Suprapubic skin (tissue), 4 donors: ENCODE measurements at regions not wholly inside any gene's neighbourhood (a gene's known extent, or its start where the extent isn't known, plus 50 kb on each side); places are given as distances from the start of the nearest gene placed in this dataset.

Experiments used
- EP300 ChIP-seq: sonication (generic); formaldehyde crosslinking; IDR thresholded peaks from one replicate; pipeline ENCODE4 v1.6.1; 2017; ENCODE audit warnings: antibody characterized with exemption
- POLR2AphosphoS5 ChIP-seq, 3 donors: sonication (generic); formaldehyde crosslinking; IDR thresholded peaks; one replicate each; pipeline ENCODE4 v1.6.1; 2017; ENCODE audit warnings: antibody characterized with exemption in 3 of 3
- TF ChIP-seq, protein P1 (sequence below), 2 donors: fragments of 200-600 bp in 1 of 2; fragments of 450-650 bp in 1 of 2; sonication (generic) in 1 of 2; IDR thresholded peaks; one replicate each; pipeline ENCODE4 v1.5.1; 2016 to 2019; ENCODE audit warnings: antibody characterized with exemption in 2 of 2, mild to moderate bottlenecking in 1 of 2, moderate library complexity in 1 of 2

DNA sequence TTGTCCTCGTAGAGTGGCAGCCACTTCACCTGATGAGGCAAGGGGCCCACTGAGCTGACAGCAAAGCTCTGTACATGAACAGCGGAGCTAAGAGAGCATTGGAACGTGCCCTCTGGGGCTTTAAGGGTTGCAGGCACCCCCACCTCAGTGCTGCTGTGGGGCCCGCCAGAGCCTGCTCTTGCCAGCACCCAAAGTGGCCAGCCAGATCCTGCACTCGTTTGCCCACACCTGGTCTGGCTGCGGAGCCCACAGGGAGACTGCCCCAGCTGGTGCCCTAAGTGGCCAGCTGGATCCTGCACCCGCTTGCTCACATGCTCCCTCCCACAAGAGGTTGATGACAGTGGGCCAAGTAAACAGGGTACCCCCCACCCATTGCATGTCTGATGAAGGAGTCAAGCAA, 783.4 kb upstream of the MIR17HG start:
- TF ChIP-seq, protein P1, sequence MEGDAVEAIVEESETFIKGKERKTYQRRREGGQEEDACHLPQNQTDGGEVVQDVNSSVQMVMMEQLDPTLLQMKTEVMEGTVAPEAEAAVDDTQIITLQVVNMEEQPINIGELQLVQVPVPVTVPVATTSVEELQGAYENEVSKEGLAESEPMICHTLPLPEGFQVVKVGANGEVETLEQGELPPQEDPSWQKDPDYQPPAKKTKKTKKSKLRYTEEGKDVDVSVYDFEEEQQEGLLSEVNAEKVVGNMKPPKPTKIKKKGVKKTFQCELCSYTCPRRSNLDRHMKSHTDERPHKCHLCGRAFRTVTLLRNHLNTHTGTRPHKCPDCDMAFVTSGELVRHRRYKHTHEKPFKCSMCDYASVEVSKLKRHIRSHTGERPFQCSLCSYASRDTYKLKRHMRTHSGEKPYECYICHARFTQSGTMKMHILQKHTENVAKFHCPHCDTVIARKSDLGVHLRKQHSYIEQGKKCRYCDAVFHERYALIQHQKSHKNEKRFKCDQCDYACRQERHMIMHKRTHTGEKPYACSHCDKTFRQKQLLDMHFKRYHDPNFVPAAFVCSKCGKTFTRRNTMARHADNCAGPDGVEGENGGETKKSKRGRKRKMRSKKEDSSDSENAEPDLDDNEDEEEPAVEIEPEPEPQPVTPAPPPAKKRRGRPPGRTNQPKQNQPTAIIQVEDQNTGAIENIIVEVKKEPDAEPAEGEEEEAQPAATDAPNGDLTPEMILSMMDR (IDR thresholded peaks at IDR 0.05), result no peak
- TF ChIP-seq POLR2AphosphoS5 (IDR thresholded peaks at IDR 0.05), result no peak
- no peak for TF ChIP-seq EP300
